ENCODE measurements at regions not wholly inside any gene's neighbourhood (a gene's known extent, or its start where the extent isn't known, plus 50 kb on each side); places are given as distances from the start of the nearest gene placed in this dataset.

DNA sequence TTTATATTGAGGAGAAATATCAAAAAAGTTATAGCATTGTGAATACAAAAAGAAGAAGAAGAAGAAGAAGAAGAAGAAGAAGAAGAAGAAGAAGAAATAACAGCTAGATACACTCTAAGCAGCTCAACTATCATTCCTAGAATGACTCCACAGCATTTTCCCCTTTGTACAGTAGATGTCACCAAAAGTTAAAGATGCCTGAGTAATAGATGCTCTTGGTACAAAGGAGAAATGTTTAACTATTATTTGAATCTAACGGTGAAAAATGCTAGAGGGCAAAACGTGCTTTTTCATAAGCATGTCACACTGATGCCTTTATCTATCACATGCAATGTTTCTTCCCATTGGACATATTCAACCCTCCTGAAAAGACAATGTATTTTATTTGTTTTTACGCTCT lies 178.4 kb upstream of the GPRIN3 start:
- TF ChIP-seq, protein P1, sequence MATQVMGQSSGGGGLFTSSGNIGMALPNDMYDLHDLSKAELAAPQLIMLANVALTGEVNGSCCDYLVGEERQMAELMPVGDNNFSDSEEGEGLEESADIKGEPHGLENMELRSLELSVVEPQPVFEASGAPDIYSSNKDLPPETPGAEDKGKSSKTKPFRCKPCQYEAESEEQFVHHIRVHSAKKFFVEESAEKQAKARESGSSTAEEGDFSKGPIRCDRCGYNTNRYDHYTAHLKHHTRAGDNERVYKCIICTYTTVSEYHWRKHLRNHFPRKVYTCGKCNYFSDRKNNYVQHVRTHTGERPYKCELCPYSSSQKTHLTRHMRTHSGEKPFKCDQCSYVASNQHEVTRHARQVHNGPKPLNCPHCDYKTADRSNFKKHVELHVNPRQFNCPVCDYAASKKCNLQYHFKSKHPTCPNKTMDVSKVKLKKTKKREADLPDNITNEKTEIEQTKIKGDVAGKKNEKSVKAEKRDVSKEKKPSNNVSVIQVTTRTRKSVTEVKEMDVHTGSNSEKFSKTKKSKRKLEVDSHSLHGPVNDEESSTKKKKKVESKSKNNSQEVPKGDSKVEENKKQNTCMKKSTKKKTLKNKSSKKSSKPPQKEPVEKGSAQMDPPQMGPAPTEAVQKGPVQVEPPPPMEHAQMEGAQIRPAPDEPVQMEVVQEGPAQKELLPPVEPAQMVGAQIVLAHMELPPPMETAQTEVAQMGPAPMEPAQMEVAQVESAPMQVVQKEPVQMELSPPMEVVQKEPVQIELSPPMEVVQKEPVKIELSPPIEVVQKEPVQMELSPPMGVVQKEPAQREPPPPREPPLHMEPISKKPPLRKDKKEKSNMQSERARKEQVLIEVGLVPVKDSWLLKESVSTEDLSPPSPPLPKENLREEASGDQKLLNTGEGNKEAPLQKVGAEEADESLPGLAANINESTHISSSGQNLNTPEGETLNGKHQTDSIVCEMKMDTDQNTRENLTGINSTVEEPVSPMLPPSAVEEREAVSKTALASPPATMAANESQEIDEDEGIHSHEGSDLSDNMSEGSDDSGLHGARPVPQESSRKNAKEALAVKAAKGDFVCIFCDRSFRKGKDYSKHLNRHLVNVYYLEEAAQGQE (IDR thresholded peaks at IDR 0.05; ENCODE audit: insufficient read depth in 1 of 2, low read depth in 2 of 2, low read length in 2 of 2) = no peak
- TF ChIP-seq TAF1 (IDR thresholded peaks at IDR 0.05; ENCODE audit: borderline replicate concordance, insufficient read depth, low read length) = no peak
- TF ChIP-seq POLR2AphosphoS5 (IDR thresholded peaks at IDR 0.05; ENCODE audit: low read depth, low read length) = no peak
- no peak for TF ChIP-seq FOXP2 (optimal IDR thresholded peaks at IDR 0.05; ENCODE audit: borderline replicate concordance, extremely low read depth, extremely low read length, insufficient read depth)

GRCh38 chr4:89483833-89484232 lies 176.2 kb upstream of the GPRIN3 start:
- no peak for TF ChIP-seq TAF1 (IDR thresholded peaks at IDR 0.05; ENCODE audit: borderline replicate concordance, insufficient read depth, low read length)
- TF ChIP-seq SIN3A (IDR thresholded peaks at IDR 0.05; ENCODE audit: borderline replicate concordance, insufficient read depth, low read length) = no peak
- TF ChIP-seq POLR2AphosphoS5 (IDR thresholded peaks at IDR 0.05; ENCODE audit: low read depth, low read length) = no peak
- TF ChIP-seq, protein P1 (IDR thresholded peaks at IDR 0.05; ENCODE audit: insufficient read depth in 1 of 2, low read depth in 2 of 2, low read length in 2 of 2) = no peak

GRCh38 chr4:89482926-89483595 lies 175.5 kb upstream of the GPRIN3 start:
- TF ChIP-seq, protein P1 (IDR thresholded peaks at IDR 0.05; ENCODE audit: insufficient read depth in 1 of 2, low read depth in 2 of 2, low read length in 2 of 2) = no peak
- TF ChIP-seq FOXP2 (optimal IDR thresholded peaks at IDR 0.05; ENCODE audit: borderline replicate concordance, extremely low read depth, extremely low read length, insufficient read depth) (no peak), SIN3A (IDR thresholded peaks at IDR 0.05; ENCODE audit: borderline replicate concordance, insufficient read depth, low read length) (no peak), POLR2AphosphoS5 (IDR thresholded peaks at IDR 0.05; ENCODE audit: low read depth, low read length) (no peak), TAF1 (IDR thresholded peaks at IDR 0.05; ENCODE audit: borderline replicate concordance, insufficient read depth, low read length) (no peak)

GRCh38 chr4:89482251-89482650 lies 174.7 kb upstream of the GPRIN3 start:
- no peak for TF ChIP-seq FOXP2 (optimal IDR thresholded peaks at IDR 0.05; ENCODE audit: borderline replicate concordance, extremely low read depth, extremely low read length, insufficient read depth)
- TF ChIP-seq, protein P1 (IDR thresholded peaks at IDR 0.05; ENCODE audit: insufficient read depth in 1 of 2, low read depth in 2 of 2, low read length in 2 of 2) = no peak

DNA sequence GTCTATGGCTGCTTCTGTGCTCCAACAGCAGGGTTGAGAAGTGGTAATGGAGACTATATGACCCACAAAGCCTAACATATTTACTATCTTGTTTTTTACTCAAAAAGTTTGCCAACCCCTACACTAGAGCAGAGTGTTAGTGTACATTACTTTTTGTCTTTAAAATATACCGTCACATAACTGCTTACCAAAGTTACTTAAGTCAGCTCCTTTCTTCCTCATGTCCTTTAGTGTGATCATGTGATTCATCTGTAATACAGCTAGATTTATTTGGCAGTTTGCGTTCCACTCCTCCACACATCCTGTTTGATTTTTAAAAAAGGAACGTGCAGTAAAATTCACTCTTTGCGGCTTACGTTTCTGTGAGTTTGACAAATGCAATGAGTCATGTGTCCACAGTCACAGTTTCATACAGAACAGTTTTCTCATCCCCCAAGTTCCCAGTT lies 162.4 kb upstream of the GPRIN3 start:
- no peak for TF ChIP-seq SIN3A (IDR thresholded peaks at IDR 0.05; ENCODE audit: borderline replicate concordance, insufficient read depth, low read length)
- TF ChIP-seq POLR2AphosphoS5 (IDR thresholded peaks at IDR 0.05; ENCODE audit: low read depth, low read length) = no peak
- TF ChIP-seq FOXP2 (optimal IDR thresholded peaks at IDR 0.05; ENCODE audit: borderline replicate concordance, extremely low read depth, extremely low read length, insufficient read depth) = no peak
- TF ChIP-seq, protein P1 (IDR thresholded peaks at IDR 0.05; ENCODE audit: insufficient read depth in 1 of 2, low read depth in 2 of 2, low read length in 2 of 2) = no peak
- no peak for TF ChIP-seq TAF1 (IDR thresholded peaks at IDR 0.05; ENCODE audit: borderline replicate concordance, insufficient read depth, low read length)
